GM23248 (cell line): ENCODE measurements at regions not wholly inside any gene's neighbourhood (a gene's known extent, or its start where the extent isn't known, plus 50 kb on each side); places are given as distances from the start of the nearest gene placed in this dataset.

Experiments used
- DNase-seq: peaks from one replicate; pipeline ENCODE4 v3.0.0-alpha.2; 2015
- H2AFZ ChIP-seq: fragments of 200-600 bp; sonication (generic); 2 replicates; pipeline ENCODE4 v1.6.1; 2016; ENCODE audit warnings: antibody characterized with exemption
- H3F3A ChIP-seq: fragments of 200-600 bp; sonication (generic); 2 replicates; pipeline ENCODE4 v1.6.1; 2016; ENCODE audit warnings: mild to moderate bottlenecking, antibody characterized with exemption, mixed run types; ENCODE audit not compliant: insufficient read depth
- H3K27ac ChIP-seq: fragments of 200-600 bp; sonication (generic); 2 replicates; pipeline ENCODE4 v1.5.1; 2016; ENCODE audit warnings: mild to moderate bottlenecking
- H3K27me3 ChIP-seq: fragments of 200-600 bp; sonication (generic); replicated peaks from 2 replicates; pipeline ENCODE4 v1.6.1; 2016; ENCODE audit warnings: mild to moderate bottlenecking; ENCODE audit not compliant: insufficient read depth
- H3K36me3 ChIP-seq: fragments of 200-600 bp; sonication (generic); 2 replicates; pipeline ENCODE4 v1.6.1; 2016; ENCODE audit warnings: low read depth, mild to moderate bottlenecking
- H3K4me1 ChIP-seq: fragments of 200-600 bp; sonication (generic); 2 replicates; pipeline ENCODE4 v1.6.1; 2016; ENCODE audit warnings: mild to moderate bottlenecking; ENCODE audit not compliant: insufficient read depth
- H3K4me2 ChIP-seq: fragments of 200-600 bp; sonication (generic); one replicate; pipeline ENCODE4 v1.6.1; 2016; ENCODE audit warnings: mild to moderate bottlenecking; ENCODE audit not compliant: unreplicated experiment
- H3K4me3 ChIP-seq: fragments of 200-600 bp; sonication (generic); 2 replicates; pipeline ENCODE4 v1.5.1; 2016; ENCODE audit warnings: mild to moderate bottlenecking
- H3K79me2 ChIP-seq: fragments of 200-600 bp; sonication (generic); 2 replicates; pipeline ENCODE4 v1.6.1; 2016; ENCODE audit warnings: mild to moderate bottlenecking; ENCODE audit not compliant: insufficient read depth
- H3K9ac ChIP-seq: fragments of 200-600 bp; sonication (generic); 2 replicates; pipeline ENCODE4 v1.6.1; 2016; ENCODE audit warnings: mild to moderate bottlenecking
- H3K9me2 ChIP-seq: fragments of 200-600 bp; sonication (generic); 2 replicates; pipeline ENCODE4 v1.6.1; 2016; ENCODE audit warnings: mixed run types, mild to moderate bottlenecking, moderate library complexity; ENCODE audit not compliant: insufficient read depth
- H3K9me3 ChIP-seq: fragments of 200-600 bp; sonication (generic); one replicate; pipeline ENCODE4 v1.6.1; 2017; ENCODE audit warnings: low read depth
- H4K20me1 ChIP-seq: fragments of 200-600 bp; sonication (generic); 2 replicates; pipeline ENCODE4 v1.6.0; 2016; ENCODE audit not compliant: insufficient read depth
- EZH2 ChIP-seq: fragments of 200-600 bp; sonication (generic); IDR thresholded peaks from 2 replicates; pipeline ENCODE4 v1.6.1; 2018; ENCODE audit warnings: antibody characterized with exemption, mild to moderate bottlenecking; ENCODE audit not compliant: insufficient read depth, poor library complexity, severe bottlenecking
- EZH2phosphoT487 ChIP-seq: fragments of 200-600 bp; sonication (generic); IDR thresholded peaks from 2 replicates; pipeline ENCODE4 v1.6.1; 2018; ENCODE audit warnings: antibody characterized with exemption, moderate library complexity, mild to moderate bottlenecking, low read depth; ENCODE audit not compliant: insufficient read depth
- WGBS, 2 experiments: methylation state at CpG; one replicate each; pipeline ENCODE4 v1.1.6; 2015 to 2017; ENCODE audit warnings: low lambda C conversion rate in 2 of 2, low coverage in 1 of 2; ENCODE audit errors: missing lambda C conversion rate in 2 of 2; 5-methylcytosine and 5-hydroxymethylcytosine counted together
- in situ Hi-C: fragments of 300-500 bp; cut with MboI; formaldehyde crosslinking; loops from 2 replicates; pipeline ENCODE4 v1.15.0; 2020

DNA sequence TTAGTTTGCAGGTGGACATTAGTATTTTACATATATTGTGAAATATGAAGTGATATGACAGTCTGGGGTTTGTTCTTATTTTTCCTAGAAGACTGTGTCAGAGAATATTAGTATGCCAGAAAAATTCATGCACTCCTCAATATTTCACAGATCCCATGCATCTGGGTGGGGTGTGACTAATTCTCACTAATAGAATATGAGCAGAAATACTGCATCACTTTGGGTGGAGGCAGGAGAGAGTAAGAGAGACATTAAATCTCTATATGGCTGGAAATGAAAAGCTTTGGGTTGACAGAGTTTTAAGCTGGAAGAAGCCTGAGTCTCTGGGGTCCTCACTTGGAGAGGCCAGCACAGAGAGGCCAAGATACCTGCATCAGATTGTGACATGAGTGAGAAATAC is 101.3 kb upstream of the DPH6 start:
- no peak overlapping the region for H3K27ac ChIP-seq
- H3K4me1 ChIP-seq, result no peaks in the 10 kb centered on the region
- H3K79me2 ChIP-seq, result no peaks in the 10 kb centered on the region
- no peak overlapping the region for H2AFZ ChIP-seq
- H4K20me1 ChIP-seq, result no peaks in the 10 kb centered on the region
- no peak overlapping the region for H3K4me2 ChIP-seq
- no peaks in the 10 kb centered on the region for H3F3A ChIP-seq
- H3K27me3 ChIP-seq, result no peaks in the 10 kb centered on the region
- no peak overlapping the region for H3K9ac ChIP-seq
- H3K9me3 ChIP-seq, result no peaks in the 10 kb centered on the region
- in situ Hi-C loops, result no loop called here
- DNase-seq, result no peak
- peaks cover 8% of the 10 kb centered on the region; the same call in 1 of the 2 replicates for H3K9me2 ChIP-seq
- TF ChIP-seq EZH2phosphoT487, result no peak
- TF ChIP-seq EZH2, result no peak
- no peak overlapping the region for H3K4me3 ChIP-seq
- no peaks in the 10 kb centered on the region for H3K36me3 ChIP-seq

DNA sequence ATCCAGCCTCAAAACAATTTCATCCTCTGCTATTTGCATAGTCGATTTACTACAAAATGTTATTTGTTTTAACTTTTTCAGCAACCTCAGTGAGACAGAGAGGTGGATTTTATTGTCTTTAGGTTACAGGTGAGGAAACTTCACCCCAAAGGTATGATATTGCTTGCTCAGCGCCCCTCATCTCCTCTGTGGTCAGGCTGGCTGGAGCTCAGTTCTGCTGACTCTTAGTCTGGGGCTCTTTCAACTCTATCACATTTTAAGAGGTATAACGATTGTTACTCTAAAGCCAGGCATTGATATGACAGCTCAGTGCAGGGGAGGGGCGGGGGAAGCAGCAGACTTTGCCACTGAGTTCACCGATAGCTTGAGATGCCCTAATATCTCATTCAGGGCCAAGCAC is 103.0 kb upstream of the DPH6 start:
- TF ChIP-seq EZH2, result no peak
- no peak for TF ChIP-seq EZH2phosphoT487
- DNase-seq, result no peak
- in situ Hi-C loops, result no loop called here

DNA sequence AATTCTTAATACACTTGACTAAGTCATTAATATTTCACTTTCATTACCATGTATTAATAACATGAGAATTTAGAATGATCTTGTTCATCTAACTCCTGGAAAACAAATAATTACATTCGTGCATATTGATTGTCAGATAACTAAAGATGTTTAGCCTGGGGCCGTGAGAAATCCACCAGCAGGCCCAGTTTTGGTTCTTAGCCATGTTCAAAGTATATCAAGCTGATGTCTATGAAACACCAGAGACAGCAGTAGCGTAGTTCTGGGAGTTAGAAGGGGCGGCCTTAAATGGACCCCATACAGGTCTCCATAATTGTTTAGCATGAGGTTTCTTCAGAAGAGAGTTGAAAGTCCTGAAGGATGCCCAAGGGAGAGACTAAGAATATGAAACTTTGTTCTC is 103.6 kb upstream of the DPH6 start:
- H3K9ac ChIP-seq, result no peak overlapping the region
- no peaks in the 10 kb centered on the region for H3F3A ChIP-seq
- no peaks in the 10 kb centered on the region for H3K36me3 ChIP-seq
- in situ Hi-C loops, result no loop called here
- H2AFZ ChIP-seq, result no peak overlapping the region
- no peak overlapping the region for H3K4me2 ChIP-seq
- no peak overlapping the region for H3K27ac ChIP-seq
- DNase-seq, result no peak
- 87% methylated on average over 4 of the region's 4 CpGs for WGBS, 2 experiments
- H3K9me3 ChIP-seq, result no peaks in the 10 kb centered on the region
- no peaks in the 10 kb centered on the region for H4K20me1 ChIP-seq
- no peaks in the 10 kb centered on the region for H3K79me2 ChIP-seq
- no peaks in the 10 kb centered on the region for H3K4me1 ChIP-seq
- TF ChIP-seq EZH2phosphoT487 (no peak), EZH2 (no peak)
- no peaks in the 10 kb centered on the region for H3K27me3 ChIP-seq
- no peak overlapping the region for H3K4me3 ChIP-seq
- peaks cover 8% of the 10 kb centered on the region; the same call in 1 of the 2 replicates for H3K9me2 ChIP-seq

More for the DNA sequence above, 103.0 kb upstream of the DPH6 start:
- H3K36me3 ChIP-seq, result no peaks in the 10 kb centered on the region
- no peaks in the 10 kb centered on the region for H3F3A ChIP-seq
- H3K4me1 ChIP-seq, result no peaks in the 10 kb centered on the region
- H3K27me3 ChIP-seq, result no peaks in the 10 kb centered on the region
- no peak overlapping the region for H3K4me3 ChIP-seq
- H3K9ac ChIP-seq, result no peak overlapping the region
- H2AFZ ChIP-seq, result no peak overlapping the region
- 87 to 91% methylated on average over 5 of the region's 5 CpGs for WGBS, 2 experiments
- no peaks in the 10 kb centered on the region for H3K79me2 ChIP-seq
- H3K9me3 ChIP-seq, result no peaks in the 10 kb centered on the region
- no peak overlapping the region for H3K27ac ChIP-seq
- no peak overlapping the region for H3K4me2 ChIP-seq
- H3K9me2 ChIP-seq, result peaks cover 8% of the 10 kb centered on the region; the same call in 1 of the 2 replicates
- no peaks in the 10 kb centered on the region for H4K20me1 ChIP-seq

DNA sequence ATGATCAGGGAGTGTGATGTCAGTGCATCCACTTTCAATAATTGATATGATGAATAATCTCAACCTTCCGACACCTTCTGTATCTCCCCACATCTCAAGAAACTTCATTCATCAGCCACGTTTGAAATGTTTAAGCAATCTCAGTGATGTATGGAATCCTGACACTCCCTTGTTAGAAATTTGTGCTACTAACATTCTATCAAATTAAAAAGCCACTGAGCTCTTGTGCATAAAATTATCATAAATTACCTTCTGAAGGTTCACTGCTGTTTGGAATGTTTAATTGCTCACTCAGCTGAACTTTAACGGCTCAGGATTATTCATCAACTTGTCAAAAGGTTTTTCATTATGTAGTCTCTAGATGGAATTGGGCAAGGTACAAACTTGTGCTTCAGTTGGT is 108.4 kb upstream of the DPH6 start:
- TF ChIP-seq EZH2, result no peak
- TF ChIP-seq EZH2phosphoT487, result no peak
- H3K4me3 ChIP-seq, result no peak overlapping the region
- in situ Hi-C loops, result no loop called here
- H3K9me3 ChIP-seq, result no peaks in the 10 kb centered on the region
- H3K27me3 ChIP-seq, result no peaks in the 10 kb centered on the region
- no peak overlapping the region for H3K27ac ChIP-seq
- peaks cover 14% of the 10 kb centered on the region for H3K4me1 ChIP-seq
- H3K9me2 ChIP-seq, result no peaks in the 10 kb centered on the region
- no peaks in the 10 kb centered on the region for H4K20me1 ChIP-seq
- no peak overlapping the region for H3K9ac ChIP-seq
- no peak overlapping the region for H3K4me2 ChIP-seq
- H3F3A ChIP-seq, result peaks cover 17% of the 10 kb centered on the region
- no peak for DNase-seq
- no peaks in the 10 kb centered on the region for H3K79me2 ChIP-seq
- no peak overlapping the region for H2AFZ ChIP-seq
- WGBS, 2 experiments, result 41 to 44% methylated on average over 3 of the region's 3 CpGs
- no peaks in the 10 kb centered on the region for H3K36me3 ChIP-seq

DNA sequence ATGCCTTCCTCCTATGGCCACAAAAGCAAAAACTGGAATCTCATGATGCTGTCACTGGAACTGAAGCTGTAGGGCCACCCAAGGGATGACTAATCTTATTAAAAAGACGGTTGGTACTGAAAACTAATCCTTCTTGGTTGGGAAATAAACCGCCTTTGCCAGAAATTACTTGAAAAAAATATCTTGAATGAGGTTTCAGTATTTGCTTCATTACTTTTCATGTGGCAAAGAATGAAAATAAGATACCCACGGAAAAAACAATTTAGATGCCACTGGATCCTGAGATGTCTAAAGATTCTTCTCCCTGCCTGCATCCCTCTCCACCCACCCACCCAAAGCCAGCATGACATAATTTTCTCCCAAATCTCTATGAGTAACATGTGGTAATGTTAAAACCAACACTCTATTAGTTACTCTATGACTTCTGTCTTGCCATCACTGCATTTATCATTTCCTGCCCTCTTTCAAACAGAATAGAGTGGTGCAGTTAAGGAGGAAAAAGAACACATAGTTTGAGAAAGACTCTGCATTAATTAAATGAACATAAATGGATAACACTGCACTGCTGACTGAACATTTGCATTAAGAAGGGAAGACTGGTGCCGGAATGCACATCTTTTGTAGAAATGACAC is 111.8 kb upstream of the DPH6 start:
- peaks cover 17% of the 10 kb centered on the region for H3F3A ChIP-seq
- H3K9ac ChIP-seq, result no peak overlapping the region
- peak overlapping the region; percentile 64 for H3K4me2 ChIP-seq
- H2AFZ ChIP-seq, result peak overlapping the region; percentile 14; the same call in 1 of the 2 replicates
- peaks cover 14% of the 10 kb centered on the region for H3K4me1 ChIP-seq
- H3K27ac ChIP-seq, result peak overlapping the region; percentile 44
- in situ Hi-C loops, result no loop called here
- no peak for TF ChIP-seq EZH2
- 0 out of 2 replicates have a peak, but pooled peaks have one; percentile 57 for TF ChIP-seq EZH2phosphoT487
- H3K27me3 ChIP-seq, result no peaks in the 10 kb centered on the region
- peak overlapping the region; percentile 50 for H3K4me3 ChIP-seq
- H3K9me2 ChIP-seq, result no peaks in the 10 kb centered on the region
- no peaks in the 10 kb centered on the region for H3K79me2 ChIP-seq
- H3K36me3 ChIP-seq, result no peaks in the 10 kb centered on the region
- 2% methylated on average over 4 of the region's 4 CpGs for WGBS, 2 experiments
- H4K20me1 ChIP-seq, result no peaks in the 10 kb centered on the region
- no peaks in the 10 kb centered on the region for H3K9me3 ChIP-seq
- peak; percentile 80 for DNase-seq
